Ureter (tissue), 1 donor: ENCODE measurements at regions not wholly inside any gene's neighbourhood (a gene's known extent, or its start where the extent isn't known, plus 50 kb on each side); places are given as distances from the start of the nearest gene placed in this dataset.

Experiments
- DNase-seq: peaks from one replicate; pipeline ENCODE4 v3.0.0-alpha.2; 2020; ENCODE audit warnings: low spot score
- donor health status: DM: yes; HTN: yes; CAD: no.

DNA sequence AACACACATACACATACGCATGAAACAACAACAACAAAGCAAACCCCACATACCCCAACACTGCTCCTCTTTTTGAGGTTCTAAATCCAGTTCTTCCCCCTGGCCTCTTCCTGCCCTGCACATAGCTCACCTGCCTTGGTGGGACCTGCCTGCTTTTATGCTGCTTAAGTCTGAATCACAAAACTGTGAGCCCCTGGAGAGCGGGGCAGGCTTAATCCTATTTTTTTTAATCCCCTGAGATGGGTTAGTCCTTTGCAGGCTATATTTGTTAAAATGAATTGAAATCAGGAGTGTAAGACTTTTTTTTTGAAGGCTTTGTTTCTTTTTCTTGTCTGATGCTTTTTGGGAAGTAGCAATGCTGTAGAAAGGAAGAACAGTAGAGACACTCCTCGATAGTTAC lies 84.6 kb upstream of the MAX start:
- DNase-seq: no peak

DNA sequence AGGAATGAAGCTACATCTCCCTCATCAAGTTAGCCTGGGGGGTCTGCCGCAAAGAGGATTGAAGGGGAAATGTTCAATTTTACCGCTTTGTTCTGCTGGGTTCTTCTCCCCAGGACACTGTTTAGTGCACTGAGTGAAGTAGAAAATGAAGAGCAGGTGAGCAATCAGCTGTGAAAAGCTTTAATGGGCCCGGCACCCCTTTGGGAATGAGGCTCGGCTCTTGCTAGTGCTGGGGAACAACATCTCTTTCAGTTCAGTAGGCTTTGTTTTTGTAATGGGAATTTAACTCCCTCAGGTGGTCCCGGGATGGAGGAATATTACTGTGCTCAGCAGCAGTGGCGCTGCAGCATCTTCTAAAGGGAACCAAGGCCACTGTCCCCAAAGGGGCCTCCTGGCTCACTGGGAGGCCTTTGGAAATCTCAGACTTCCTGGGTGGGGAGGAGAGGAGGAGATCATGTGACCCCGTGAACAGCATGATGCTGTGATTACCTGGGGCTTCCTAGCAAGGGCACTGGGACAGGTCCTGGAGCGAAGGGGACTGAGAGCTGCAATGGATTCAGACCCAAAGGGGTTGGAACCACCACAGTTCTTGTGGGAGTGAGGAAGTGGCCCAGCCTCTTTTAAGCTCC lies 85.2 kb upstream of the MAX start:
- no peak for DNase-seq

DNA sequence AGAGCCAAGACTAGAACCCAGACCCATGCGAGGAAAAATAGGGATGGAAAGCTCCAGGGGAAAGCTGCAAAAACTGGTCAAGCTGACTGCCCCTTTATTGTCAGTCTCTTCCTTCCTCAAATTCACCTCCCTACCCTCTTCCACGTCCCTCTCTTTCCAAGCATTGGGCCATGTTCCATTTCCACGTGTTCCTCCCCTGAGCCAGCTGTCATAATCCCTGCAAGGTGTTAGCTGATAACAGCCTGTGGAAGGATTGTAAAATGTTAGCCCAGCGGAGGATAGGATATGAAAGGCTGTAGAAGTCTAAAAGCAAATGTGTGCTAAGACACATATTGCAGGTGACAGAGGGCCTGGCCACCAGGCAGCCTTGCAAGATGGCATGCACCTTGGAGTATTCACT lies 88.0 kb upstream of the MAX start:
- DNase-seq: no peak

DNA sequence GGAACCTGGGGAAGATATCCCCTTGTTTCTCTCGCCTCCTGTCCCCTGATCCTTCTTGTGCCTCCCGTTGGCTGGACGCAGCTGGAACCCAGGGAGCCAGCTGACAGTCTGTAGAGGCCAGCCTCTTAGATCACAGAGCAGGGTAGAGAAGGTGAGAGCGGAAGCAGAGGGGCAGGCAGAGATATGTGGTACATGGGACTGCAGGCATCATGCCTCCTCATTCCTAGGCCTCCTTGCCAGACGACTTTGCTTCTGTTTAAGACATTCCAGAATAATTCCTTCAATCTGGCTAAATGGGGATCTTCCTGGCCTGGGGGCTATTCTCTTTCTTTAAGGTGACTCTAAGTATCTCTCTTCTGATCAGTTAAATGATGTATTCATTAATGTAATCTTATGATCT lies 89.4 kb upstream of the MAX start:
- no peak for DNase-seq

DNA sequence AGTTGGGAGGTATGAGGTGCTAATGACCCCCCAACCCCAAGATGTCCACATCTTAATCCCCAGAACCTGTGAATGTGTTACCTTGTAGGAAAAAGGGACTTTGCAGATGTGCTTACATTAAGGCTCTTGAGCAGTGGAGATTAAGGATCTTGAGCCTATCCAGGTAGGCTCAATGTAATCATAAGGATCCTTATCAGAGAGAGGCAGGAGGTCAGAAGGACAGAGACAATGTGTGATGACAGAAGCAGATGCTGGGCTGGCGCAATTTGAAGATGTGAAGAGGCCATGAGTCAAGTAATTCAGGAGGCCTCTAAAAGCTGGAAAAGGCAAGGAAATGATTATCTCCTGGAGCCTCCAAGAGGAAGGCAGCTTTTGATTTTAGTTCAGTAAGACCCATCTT lies 90.4 kb upstream of the MAX start:
- DNase-seq: no peak

DNA sequence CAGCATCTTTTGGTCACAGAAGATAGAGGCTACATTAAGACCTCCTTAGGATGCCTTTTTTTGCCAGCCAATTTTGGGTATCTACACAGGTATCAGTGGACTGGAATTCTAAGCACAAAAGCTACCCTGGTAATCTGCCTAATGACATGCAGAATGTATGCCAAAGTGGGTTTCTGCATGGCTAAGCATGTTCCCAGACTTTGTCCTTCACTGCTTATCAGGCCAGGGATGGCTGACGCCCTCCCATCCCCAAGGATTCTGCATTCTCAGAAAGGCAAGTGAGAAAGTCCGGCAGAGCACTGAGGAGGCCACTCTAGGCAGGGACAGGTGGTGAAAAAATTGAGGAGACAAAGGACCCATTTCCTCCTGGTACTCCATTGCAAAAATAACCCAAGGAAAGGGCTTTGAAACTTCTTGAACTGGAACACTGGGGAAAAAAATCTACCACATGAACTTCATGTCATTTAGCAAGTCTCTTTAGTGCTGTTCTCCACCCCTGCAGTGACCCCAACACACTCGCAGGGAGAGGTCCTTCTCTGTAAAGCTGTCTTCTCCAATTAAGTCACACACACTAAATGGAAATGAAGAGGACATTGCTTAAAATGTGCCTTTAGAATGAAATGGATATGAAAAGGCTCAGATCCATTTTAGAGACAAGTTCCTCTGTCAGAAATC lies 91.7 kb upstream of the MAX start:
- DNase-seq: no peak

DNA sequence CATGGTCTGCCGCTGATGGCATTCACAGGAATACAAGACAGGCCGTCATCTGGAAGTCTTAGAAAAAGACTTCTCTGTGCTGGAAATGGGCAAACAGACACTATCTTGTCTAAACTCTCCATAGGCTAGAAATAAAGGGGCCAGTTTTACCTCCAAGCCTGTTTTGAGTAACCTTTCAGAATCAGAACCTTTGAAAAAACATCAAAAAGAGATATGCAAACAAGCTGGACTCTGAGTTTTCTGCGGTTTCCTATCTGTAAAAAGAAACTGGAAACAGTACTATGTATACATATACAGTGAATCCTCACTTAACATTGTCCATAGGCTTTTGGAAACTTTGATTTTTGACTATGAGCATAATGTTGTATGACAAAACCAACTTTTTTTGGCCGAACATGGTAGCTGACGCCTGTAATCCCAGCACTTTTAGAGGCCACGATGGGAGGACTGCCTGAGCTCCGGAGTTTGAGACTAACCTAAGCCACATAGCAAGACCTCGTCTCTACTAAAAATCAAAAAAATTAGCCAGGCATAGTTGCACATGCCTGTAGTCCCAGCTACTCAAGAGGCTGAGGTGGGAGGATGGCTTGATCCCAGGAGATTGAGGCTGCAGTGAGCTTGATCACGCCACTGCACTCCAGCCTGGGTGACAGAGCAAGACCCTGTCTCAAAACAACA lies 92.9 kb upstream of the MAX start:
- DNase-seq: no peak

DNA sequence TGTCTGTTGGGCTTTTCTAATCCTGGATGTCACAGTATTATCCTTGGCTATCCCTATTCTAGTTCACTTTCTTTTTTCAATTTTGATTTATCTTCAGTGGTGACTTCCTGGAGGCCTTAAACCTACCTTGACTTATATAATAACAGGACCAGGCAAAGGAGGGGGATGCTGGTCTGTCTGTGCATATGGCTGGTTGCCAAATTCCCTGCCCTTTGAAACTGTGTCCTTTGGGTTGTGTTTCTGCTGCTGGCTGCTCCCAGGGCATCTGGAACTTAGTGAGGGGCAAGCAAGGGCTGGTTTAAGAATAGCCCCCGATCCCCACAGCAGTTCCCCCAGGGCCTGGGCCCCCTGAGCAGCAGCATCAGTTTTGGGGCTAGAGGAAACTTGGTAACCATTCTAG lies 96.0 kb upstream of the MAX start:
- no peak for DNase-seq

DNA sequence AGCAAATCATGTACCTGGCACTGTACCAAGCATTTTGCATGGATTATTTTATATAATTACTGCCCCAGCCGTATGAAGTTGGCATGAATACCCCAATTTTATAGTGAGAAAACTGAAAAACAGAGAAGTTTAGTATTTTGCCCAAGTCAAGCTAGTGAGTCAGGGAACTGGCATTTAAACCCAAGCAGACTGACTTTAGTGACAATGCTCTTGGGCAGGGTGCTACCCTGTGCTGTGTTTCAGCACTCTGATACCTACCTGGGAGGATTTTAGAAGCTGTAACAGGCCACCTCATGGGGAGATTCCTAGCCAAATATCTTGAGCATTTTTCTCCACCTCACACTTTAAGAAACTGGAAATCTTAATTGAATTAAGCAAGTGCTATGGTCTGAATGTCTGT lies 98.1 kb upstream of the MAX start:
- no peak for DNase-seq

DNA sequence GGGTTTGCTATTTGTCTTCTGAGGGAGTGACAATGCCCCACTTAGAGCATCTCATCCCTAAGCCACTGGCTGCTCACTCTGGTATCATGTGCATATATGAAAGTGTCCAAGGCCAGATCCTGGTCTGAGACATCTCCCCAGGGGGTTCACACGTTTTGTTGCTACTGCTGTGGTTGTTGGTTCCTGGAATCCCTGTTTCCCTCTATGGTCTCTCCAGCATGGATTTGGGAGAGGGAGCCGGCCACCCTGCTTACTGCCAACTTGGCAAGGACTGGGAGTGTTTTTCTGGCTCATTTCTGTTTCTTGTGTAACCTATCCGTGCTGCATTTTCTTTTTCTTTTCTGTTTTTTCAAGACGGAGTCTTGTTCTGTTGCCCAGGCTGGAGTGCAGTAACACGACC lies 101.3 kb upstream of the MAX start:
- no peak for DNase-seq

DNA sequence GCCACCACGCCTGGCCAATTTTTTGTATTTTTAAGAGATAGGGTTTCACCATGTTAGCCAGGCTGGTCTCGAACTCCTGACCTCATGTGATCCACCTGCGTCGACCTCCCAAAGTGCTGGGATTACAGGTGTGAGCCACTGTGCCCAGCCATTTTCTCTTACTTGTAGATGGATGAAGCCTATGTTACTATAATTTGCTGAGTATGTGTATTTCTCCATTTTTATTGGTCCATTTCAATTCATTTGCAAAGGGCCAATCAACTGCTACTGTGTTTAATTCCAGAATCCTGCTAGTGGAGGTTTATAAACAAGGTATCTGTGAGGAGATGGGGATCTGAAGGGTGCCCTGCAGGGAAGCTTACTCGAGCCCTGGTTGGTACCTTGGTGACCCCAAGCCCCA lies 101.7 kb upstream of the MAX start:
- DNase-seq: no peak

DNA sequence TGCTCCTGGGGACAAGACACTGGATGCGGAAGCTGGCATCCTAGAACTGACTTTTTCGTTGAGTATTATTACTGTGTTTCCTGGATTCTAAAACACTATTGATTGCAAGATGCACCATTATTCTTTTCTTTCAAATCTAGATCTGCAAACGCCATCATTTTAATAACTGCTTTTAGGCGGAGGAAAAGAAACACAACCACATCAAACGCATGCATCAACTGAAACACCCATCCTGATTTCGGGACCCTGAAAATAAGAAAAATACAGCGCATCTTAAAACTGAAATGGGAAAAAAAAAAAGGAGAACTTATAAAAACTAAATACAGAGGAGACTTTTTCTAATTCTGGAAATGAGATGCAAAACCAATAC lies 103.7 kb upstream of the MAX start:
- no peak for DNase-seq

DNA sequence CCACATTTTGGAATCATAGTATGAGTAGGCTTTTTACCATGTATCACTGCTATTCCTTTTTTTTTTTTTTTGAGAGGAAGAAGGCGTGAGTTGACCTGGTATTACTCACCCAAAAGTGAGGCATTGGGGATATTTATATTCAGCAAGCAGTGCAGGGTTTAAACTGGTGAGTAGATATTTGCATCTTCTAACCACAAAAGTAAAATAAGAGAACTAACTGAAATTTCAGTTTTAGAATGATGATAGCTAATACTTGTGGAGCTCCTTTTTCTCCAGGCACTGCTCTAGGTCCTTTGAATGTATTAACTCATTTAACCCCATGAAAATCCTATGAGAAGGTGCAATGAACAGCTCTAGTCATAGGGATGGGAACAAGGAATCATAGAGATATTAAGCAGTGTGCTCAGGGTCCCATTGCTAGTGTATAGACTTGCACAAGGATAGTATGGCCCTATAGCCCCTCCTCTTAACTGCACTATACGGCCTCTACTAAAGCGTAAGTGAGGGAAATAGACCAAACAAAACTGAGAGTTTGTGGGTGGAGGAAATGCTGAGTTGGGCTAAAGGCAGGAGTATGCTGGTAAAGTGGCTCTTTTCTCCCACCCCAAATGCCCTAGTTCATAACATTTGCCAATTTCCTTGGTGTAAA lies 104.3 kb upstream of the MAX start:
- DNase-seq: no peak

DNA sequence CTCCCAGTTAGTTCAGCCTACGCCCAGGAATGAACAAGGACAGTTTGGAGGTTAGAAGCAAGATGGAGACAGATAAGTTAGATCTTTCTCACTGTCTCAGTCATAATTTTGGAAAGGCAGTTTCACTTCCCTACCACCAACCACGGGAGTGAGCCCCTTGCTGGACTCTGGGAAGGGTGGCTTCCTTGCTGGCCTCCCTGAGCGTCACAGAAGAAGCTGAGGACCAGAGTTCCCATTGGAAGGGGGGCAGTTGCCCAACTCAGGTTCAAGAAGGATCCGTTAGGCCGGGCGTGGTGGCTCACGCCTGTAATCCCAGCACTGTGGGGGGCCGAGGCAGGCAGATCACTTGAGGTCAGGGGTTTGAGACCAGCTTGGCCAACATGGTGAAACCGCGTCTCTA lies 106.2 kb upstream of the MAX start:
- DNase-seq: no peak

DNA sequence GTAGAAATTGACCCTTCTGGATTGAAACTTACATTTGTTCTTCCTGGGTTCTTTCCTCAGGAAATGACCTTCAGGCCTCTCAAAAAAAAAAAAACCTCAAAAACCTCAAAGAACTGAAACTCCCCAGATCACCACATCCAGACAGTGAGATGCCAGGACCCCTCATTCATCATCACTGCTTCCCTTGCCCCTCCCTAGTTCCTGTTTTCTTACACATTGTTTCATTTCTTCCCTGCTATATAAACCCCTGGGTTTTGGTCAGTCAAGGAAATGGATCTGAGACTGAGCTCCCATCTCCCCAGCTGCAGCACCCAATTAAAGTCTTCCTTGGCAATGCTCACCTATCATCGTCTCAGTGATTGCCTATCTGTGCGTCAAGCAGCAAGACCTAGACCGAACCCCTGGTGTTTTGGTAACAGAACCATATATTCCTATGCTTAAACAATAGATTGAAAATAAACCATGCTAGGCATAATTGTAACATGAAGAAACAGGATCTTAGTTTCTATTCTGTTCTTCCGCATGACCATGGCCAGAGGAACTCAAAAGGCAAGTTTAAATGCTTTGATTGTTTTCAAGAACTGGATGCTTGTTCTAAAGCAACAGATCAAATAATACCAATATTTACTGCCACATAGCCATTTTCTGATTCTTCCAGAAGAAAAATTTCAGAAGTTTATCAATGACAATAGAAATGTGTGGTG lies 108.0 kb upstream of the MAX start:
- no peak for DNase-seq

DNA sequence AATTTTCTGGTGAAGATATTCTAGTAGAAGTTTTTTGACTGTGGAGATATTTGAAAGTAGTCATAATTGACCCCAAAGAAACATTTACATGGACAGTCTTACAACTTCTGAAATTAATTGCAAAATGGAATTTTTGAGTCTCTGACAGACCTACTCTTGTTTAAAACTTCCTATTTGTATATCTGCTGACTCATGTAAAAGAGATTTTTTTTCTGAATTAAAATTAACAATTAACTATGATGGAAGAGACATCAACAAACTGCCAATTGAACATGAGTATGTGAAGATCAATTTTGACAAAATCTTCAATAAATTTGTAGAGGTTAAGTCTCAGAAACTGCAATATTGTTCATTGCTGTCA lies 108.5 kb upstream of the MAX start:
- DNase-seq: no peak

DNA sequence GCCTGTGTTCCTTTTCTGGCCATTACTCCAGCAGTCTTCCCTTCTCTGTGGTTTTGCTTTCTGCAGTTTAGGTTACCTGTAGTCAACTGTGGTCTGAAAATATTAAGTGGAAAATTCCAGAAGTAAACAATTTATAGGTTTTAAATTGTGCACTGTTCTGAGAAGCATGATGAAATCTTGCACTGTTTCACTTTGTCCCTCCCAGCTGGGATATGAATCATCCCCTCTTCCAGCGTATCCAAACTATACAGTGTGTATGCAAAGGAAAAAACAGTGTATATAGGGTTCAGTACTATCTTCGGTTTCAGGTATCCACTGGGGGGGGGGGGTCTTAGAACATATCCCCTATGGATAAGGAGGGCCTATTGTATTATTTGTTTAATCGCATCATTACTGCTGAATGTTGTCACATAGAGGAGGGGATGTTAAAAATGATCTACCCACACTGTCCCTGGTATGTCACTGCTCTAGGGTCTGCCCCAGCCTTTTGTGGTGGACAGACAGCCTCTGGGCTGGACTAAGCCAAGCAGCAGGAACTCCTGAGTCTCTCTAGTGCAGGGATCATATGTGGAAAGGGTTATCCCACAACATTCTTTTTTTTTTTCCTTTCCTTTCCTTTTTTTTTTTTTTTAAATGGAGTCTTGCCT lies 109.1 kb upstream of the MAX start:
- DNase-seq: no peak

DNA sequence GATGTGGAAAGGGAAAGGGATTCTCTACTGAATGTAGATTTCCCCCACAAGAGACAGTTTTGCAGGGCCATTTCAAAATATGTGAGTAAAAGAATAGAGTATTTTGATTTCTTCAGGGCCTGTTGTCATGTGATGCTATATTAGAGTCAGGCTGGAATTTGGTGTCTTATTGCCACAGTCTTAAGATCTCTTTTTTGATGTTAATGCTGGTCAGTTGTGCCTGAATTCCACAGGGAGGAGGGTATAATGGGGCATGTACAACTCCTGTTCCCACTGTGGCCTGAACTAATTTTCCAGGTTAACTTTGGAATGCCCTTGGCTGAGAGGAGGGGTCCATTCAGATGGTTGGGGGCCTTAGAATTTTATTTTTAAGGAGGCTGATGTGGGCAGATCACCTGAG lies 111.0 kb upstream of the MAX start:
- no peak for DNase-seq

DNA sequence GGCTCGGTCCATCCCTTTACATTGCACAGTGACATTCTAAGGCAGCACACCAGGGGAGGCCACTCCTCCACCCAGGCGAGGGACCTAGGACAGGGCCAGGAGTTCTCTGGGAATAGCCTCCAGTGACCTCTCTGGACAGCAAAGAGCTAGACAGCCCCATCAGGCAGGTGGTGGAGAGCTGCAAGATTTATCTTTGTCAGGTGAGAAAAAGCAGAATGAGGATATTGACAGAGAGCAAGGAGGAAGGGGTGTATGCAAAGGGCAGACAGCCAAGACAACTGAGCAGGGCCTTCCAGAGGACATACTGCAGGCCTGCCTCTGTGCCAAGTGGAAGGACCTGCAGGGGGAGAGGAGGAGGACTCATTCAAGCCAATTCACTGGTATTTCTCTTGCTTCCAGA lies 112.4 kb upstream of the MAX start:
- no peak for DNase-seq

DNA sequence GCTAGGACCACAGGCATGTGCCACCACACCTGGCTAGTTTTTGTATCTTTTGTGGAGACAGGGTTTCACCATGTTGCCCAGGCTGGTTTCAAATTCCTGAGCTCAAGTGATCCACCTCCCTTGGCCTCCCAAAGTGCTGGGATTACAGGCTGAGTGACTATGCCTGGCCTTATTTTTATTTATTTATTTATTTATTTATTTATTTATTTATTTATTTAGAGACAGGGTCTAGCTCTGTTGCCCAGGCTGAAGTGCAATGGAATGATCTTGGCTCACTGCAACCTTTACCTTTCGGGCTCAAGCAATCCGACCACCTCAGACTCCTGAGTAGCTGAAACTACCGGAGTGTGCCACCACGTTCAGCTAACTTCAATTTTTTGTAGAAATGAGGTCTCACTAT lies 117.0 kb upstream of the MAX start:
- DNase-seq: no peak

DNA sequence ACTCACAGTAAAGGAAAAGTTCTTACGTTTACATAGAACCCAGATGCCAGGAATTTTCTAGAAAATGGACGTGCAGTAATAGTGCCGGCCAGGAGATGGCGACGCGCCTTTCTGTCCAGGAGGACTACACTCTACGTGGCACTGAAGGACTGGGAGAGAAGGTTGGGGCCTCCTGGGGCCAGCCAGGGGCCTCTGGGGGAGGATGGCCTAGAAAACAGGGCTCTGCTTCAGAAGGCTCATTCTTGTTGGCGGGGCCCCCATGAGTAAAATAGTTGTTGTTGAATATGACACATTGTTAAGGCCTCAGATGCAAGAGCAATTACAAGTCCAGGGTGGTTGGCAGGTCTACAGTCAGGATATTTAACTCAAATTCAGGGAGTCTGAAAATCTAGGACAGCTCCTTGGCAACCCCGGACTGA lies 120.1 kb upstream of the MAX start:
- DNase-seq: no peak

DNA sequence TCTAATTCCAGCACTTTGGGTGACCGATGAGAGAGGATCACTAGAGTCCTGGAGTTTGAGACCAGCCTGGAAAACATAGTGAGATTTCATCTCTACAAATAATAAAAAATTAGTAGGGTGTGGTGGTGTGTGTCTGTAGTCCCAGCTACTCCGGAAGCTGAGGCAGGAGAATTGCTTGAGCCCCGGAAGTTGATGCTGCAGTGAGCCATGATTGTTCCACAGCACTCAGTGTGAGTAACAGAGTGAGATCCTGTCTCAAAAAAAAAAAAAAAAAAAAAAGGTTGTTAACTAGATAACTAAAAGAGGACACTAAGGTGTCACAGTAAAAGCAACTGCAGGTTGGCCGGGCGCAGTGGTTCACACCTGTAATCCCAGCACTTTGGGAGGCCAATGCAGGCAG lies 121.3 kb upstream of the MAX start:
- no peak for DNase-seq
